IMR-90 (cell line): ENCODE measurements at regions not wholly inside any gene's neighbourhood (a gene's known extent, or its start where the extent isn't known, plus 50 kb on each side); places are given as distances from the start of the nearest gene placed in this dataset.

Experiments used
- ATAC-seq: fragments of 200-7000 bp; cut with Tn5 transposase; 2 replicates; pipeline ENCODE4 v1.9.1; 2020; ENCODE audit warnings: low read depth, mild to moderate bottlenecking, moderate library complexity
- BruUV-seq: library from RNA; stranded (reverse); fragments of 400-500 nt; replicated peaks from 2 replicates; lab custom pipeline; 2021; lab: Mats Ljungman, UMichigan
- CTCF ChIA-PET: fragments of 300-600 bp; formaldehyde crosslinking; extraction: SDS; loops from one replicate; lab custom pipeline; 2021; ENCODE audit warnings: antibody characterized with exemption; lab: Yijun Ruan, JAX
- POLR2A ChIA-PET: fragments of 300-600 bp; sonication (Branson Sonifier 250); formaldehyde crosslinking; loops from one replicate; lab custom pipeline; 2022; ENCODE audit warnings: antibody characterized with exemption; ENCODE audit not compliant: unreplicated experiment; lab: Charles Lee
- DNase-seq: peaks from one replicate; pipeline ENCODE4 v3.0.0; 2013
- H2AFZ ChIP-seq: replicated peaks from 2 replicates; pipeline ENCODE3; 2013; ENCODE audit warnings: low read length, mild to moderate bottlenecking; ENCODE audit not compliant: poor library complexity
- H2AK5ac ChIP-seq: 2 replicates; pipeline ENCODE4 v1.6.1; 2013; ENCODE audit warnings: low read depth, low read length, inconsistent platforms
- H2AK9ac ChIP-seq: replicated peaks from 2 replicates; pipeline ENCODE3; 2013; ENCODE audit warnings: mild to moderate bottlenecking, low read depth, low read length, moderate library complexity; ENCODE audit not compliant: poor library complexity
- H2BK120ac ChIP-seq: 2 replicates; pipeline ENCODE4 v1.6.1; 2013; ENCODE audit warnings: low read depth, low read length, inconsistent platforms
- H2BK15ac ChIP-seq: 3 replicates; pipeline ENCODE4 v1.6.1; 2013; ENCODE audit warnings: low read depth, low read length, inconsistent platforms
- H2BK20ac ChIP-seq: 2 replicates; pipeline ENCODE4 v1.6.1; 2013; ENCODE audit warnings: low read depth, mild to moderate bottlenecking, inconsistent platforms, low read length, moderate library complexity
- H2BK5ac ChIP-seq: 2 replicates; pipeline ENCODE4 v1.6.1; 2013; ENCODE audit warnings: mild to moderate bottlenecking, low read depth, low read length, inconsistent platforms; ENCODE audit not compliant: poor library complexity, severe bottlenecking
- H3K14ac ChIP-seq: replicated peaks from 2 replicates; pipeline ENCODE4 v1.6.1; 2013; ENCODE audit warnings: low read depth, low read length, inconsistent platforms
- H3K18ac ChIP-seq: 2 replicates; pipeline ENCODE4 v1.6.1; 2013; ENCODE audit warnings: low read depth, low read length, control low read depth
- H3K23ac ChIP-seq: 2 replicates; pipeline ENCODE4 v1.6.1; 2013; ENCODE audit warnings: low read depth, low read length, inconsistent platforms
- H3K27ac ChIP-seq: 2 replicates; pipeline ENCODE4 v1.5.1; 2013; ENCODE audit warnings: mild to moderate bottlenecking, control low read depth, low read length; ENCODE audit not compliant: insufficient read depth
- H3K27me3 ChIP-seq: 2 replicates; pipeline ENCODE4 v1.6.1; 2013; ENCODE audit warnings: low read length; ENCODE audit not compliant: control insufficient read depth, insufficient read depth
- H3K36me3 ChIP-seq: 2 replicates; pipeline ENCODE4 v1.6.1; 2013; ENCODE audit warnings: low read length, mixed read lengths; ENCODE audit not compliant: control insufficient read depth, insufficient read depth
- H3K4ac ChIP-seq: 2 replicates; pipeline ENCODE4 v1.6.1; 2013; ENCODE audit warnings: low read depth, low read length, inconsistent platforms
- H3K4me1 ChIP-seq: 2 replicates; pipeline ENCODE4 v1.6.1; 2013; ENCODE audit warnings: low read length, mixed read lengths; ENCODE audit not compliant: control insufficient read depth, insufficient read depth
- H3K4me2 ChIP-seq: 2 replicates; pipeline ENCODE4 v1.6.1; 2013; ENCODE audit warnings: low read depth, mild to moderate bottlenecking, control low read depth, low read length, moderate library complexity
- H3K4me3 ChIP-seq: 2 replicates; pipeline ENCODE4 v1.5.1; 2013; ENCODE audit warnings: low read depth, mild to moderate bottlenecking, control low read depth, low read length, moderate library complexity; ENCODE audit not compliant: insufficient read depth
- H3K56ac ChIP-seq: 2 replicates; pipeline ENCODE4 v1.6.1; 2013; ENCODE audit warnings: low read length, inconsistent platforms; ENCODE audit not compliant: insufficient read depth; ENCODE audit errors: extremely low read depth
- H3K79me1 ChIP-seq, 2 experiments: 2 replicates each; pipeline ENCODE4 v1.6.1; 2013; ENCODE audit warnings: low read length in 2 of 2, inconsistent platforms in 1 of 2, low read depth in 1 of 2
- H3K9ac ChIP-seq: 2 replicates; pipeline ENCODE4 v1.6.1; 2013; ENCODE audit warnings: low read depth, low read length, control low read depth
- H3K9me1 ChIP-seq: 2 replicates; pipeline ENCODE4 v1.6.1; 2013; ENCODE audit warnings: low read length, inconsistent platforms; ENCODE audit not compliant: insufficient read depth
- H3K9me3 ChIP-seq: 2 replicates; pipeline ENCODE4 v1.6.1; 2013; ENCODE audit warnings: low read length; ENCODE audit not compliant: control insufficient read depth, insufficient read depth
- H4K20me1 ChIP-seq: 2 replicates; pipeline ENCODE4 v1.6.1; 2013; ENCODE audit warnings: low read length, inconsistent platforms; ENCODE audit not compliant: insufficient read depth
- H4K5ac ChIP-seq: 2 replicates; pipeline ENCODE4 v1.6.1; 2013; ENCODE audit warnings: mild to moderate bottlenecking, low read depth, low read length, control low read depth
- H4K8ac ChIP-seq, 2 experiments: 2 replicates each; pipeline ENCODE4 v1.6.1; 2013; ENCODE audit warnings: low read depth in 2 of 2, low read length in 2 of 2, control low read depth in 1 of 2, inconsistent platforms in 1 of 2
- H4K91ac ChIP-seq: 2 replicates; pipeline ENCODE4 v1.6.1; 2013; ENCODE audit warnings: low read depth, low read length, inconsistent platforms; ENCODE audit not compliant: insufficient read depth
- BHLHE40 ChIP-seq: fragments of 150-350 bp; IDR thresholded peaks from 2 replicates; pipeline ENCODE4 v1.6.1; 2016; ENCODE audit warnings: mild to moderate bottlenecking, low read depth, low read length
- CEBPB ChIP-seq: IDR thresholded peaks from 2 replicates; pipeline ENCODE4 v1.6.1; 2012; ENCODE audit warnings: low read depth, low read length, improper control_type of control experiment
- CHD1 ChIP-seq: IDR thresholded peaks from 2 replicates; pipeline ENCODE4 v1.6.1; 2012; ENCODE audit warnings: low read depth, low read length, improper control_type of control experiment
- CTCF ChIP-seq: conservative IDR thresholded peaks from 2 replicates; pipeline ENCODE4 v1.5.1; 2012; ENCODE audit warnings: mild to moderate bottlenecking, low read depth, low read length, improper control_type of control experiment
- ELK1 ChIP-seq: fragments of 150-350 bp; IDR thresholded peaks from 2 replicates; pipeline ENCODE4 v1.6.1; 2016; ENCODE audit warnings: low read depth, mild to moderate bottlenecking, low read length, moderate library complexity, borderline replicate concordance
- FOS ChIP-seq: fragments of 150-350 bp; IDR thresholded peaks from 2 replicates; pipeline ENCODE4 v1.6.1; 2016; ENCODE audit warnings: low read depth, low read length
- MAFK ChIP-seq: IDR thresholded peaks from 2 replicates; pipeline ENCODE4 v1.6.1; 2012; ENCODE audit warnings: low read depth, low read length, improper control_type of control experiment
- MAZ ChIP-seq: IDR thresholded peaks from 2 replicates; pipeline ENCODE4 v1.6.1; 2012; ENCODE audit warnings: low read depth, mild to moderate bottlenecking, low read length, improper control_type of control experiment, moderate library complexity, borderline replicate concordance
- MXI1 ChIP-seq: IDR thresholded peaks from 2 replicates; pipeline ENCODE4 v1.6.1; 2012; ENCODE audit warnings: low read depth, mild to moderate bottlenecking, low read length, moderate library complexity, borderline replicate concordance
- POLR2A ChIP-seq: IDR thresholded peaks from 2 replicates; pipeline ENCODE4 v1.6.1; 2012; ENCODE audit warnings: mild to moderate bottlenecking, low read depth, low read length
- RAD21 ChIP-seq: IDR thresholded peaks from 2 replicates; pipeline ENCODE4 v1.6.1; 2012; ENCODE audit warnings: low read length, improper control_type of control experiment
- RCOR1 ChIP-seq: IDR thresholded peaks from 2 replicates; pipeline ENCODE4 v1.6.1; 2012; ENCODE audit warnings: mild to moderate bottlenecking, low read length, improper control_type of control experiment; ENCODE audit not compliant: insufficient replicate concordance
- RFX5 ChIP-seq: IDR thresholded peaks from 2 replicates; pipeline ENCODE4 v1.8.0; 2012; ENCODE audit warnings: low read depth, mild to moderate bottlenecking, low read length, moderate library complexity
- SMC3 ChIP-seq: fragments of 150-350 bp; IDR thresholded peaks from 2 replicates; pipeline ENCODE4 v1.6.1; 2016; ENCODE audit warnings: low read depth, mild to moderate bottlenecking, antibody characterized with exemption, low read length, moderate library complexity
- USF2 ChIP-seq: fragments of 150-350 bp; IDR thresholded peaks from 2 replicates; pipeline ENCODE4 v1.6.1; 2017; ENCODE audit warnings: mild to moderate bottlenecking, antibody characterized with exemption, low read length, low read depth
- WGBS, 2 experiments: methylation state at CpG; one replicate each; pipeline versions ENCODE4 v1.1.5 to v1.1.7; 2013; ENCODE audit warnings: missing lambda C conversion rate in 2 of 2; ENCODE audit not compliant: insufficient read length in 1 of 2; ENCODE audit errors: extremely low coverage in 2 of 2; 5-methylcytosine and 5-hydroxymethylcytosine counted together
- dilution Hi-C: fragments of 300-500 bp; cut with HindIII; formaldehyde crosslinking; loops from one replicate; pipeline ENCODE4 v1.14.3; 2018; ENCODE audit warnings: low sequenced_read_pairs; ENCODE audit not compliant: unreplicated experiment
- in situ Hi-C: fragments of 300-500 bp; cut with MboI; formaldehyde crosslinking; loops from 3 replicates; pipeline ENCODE4 v1.14.3; 2019; ENCODE audit warnings: low sequenced_read_pairs, inconsistent platforms, mixed read lengths
- intact Hi-C: fragments of 100-400 bp; cut with micrococcal nuclease; formaldehyde crosslinking; loops from 2 replicates; pipeline ENCODE4 v1.10.0; 2022

- intact Hi-C loops: no loop called here
- in situ Hi-C loops: no loop called here
- H2BK20ac ChIP-seq: no peak overlapping the region
- no peak overlapping the region for H3K27ac ChIP-seq
- no peak overlapping the region for H2AFZ ChIP-seq
- H3K23ac ChIP-seq: no peak overlapping the region
- no peak for ATAC-seq
- H3K4me1 ChIP-seq: no peaks in the 10 kb centered on the region
- H3K79me1 ChIP-seq: no peaks in the 10 kb centered on the region
- H3K14ac ChIP-seq: no peak overlapping the region
- H2BK15ac ChIP-seq: no peak overlapping the region
- H3K4me2 ChIP-seq: no peak overlapping the region
- no peak overlapping the region for H3K4ac ChIP-seq
- H4K5ac ChIP-seq: no peak overlapping the region
- no peak for DNase-seq
- H4K8ac ChIP-seq: no peak overlapping the region
- no peak overlapping the region for H3K9ac ChIP-seq
- H4K91ac ChIP-seq: no peak overlapping the region
- H3K27me3 ChIP-seq: no peaks in the 10 kb centered on the region
- no peaks in the 10 kb centered on the region for H4K20me1 ChIP-seq
- H2AK5ac ChIP-seq: no peak overlapping the region
- no peaks in the 10 kb centered on the region for H3K9me3 ChIP-seq
- H3K4me3 ChIP-seq: no peak overlapping the region
- no peak overlapping the region for H3K56ac ChIP-seq
- no peak overlapping the region for H2BK5ac ChIP-seq
- no peak overlapping the region for H2BK120ac ChIP-seq
- 40% methylated on average over 1 of the region's 10 CpGs; no CpG with 5 or more reads in 1 of the 2 experiments for WGBS, 2 experiments
- no peaks in the 10 kb centered on the region for H3K9me1 ChIP-seq
- ChIA-PET POLR2A (no interaction called here), CTCF (no interaction called here)
- H3K18ac ChIP-seq: no peak overlapping the region
- no TSS peak for BruUV-seq
- dilution Hi-C loops: no loop called here
- no peaks in the 10 kb centered on the region for H3K36me3 ChIP-seq
- no peak overlapping the region for H2AK9ac ChIP-seq
- no peak for TF ChIP-seq MAFK
- TF ChIP-seq POLR2A: no peak
- TF ChIP-seq CTCF: no peak
- no peak for TF ChIP-seq CEBPB
- no peak for TF ChIP-seq ELK1
- TF ChIP-seq RFX5: no peak
- no peak for TF ChIP-seq MXI1
- no peak for TF ChIP-seq BHLHE40
- no peak for TF ChIP-seq SMC3
- TF ChIP-seq FOS: no peak
- TF ChIP-seq RCOR1: no peak
- TF ChIP-seq CHD1: no peak
- TF ChIP-seq MAZ: no peak
- TF ChIP-seq USF2: no peak
- TF ChIP-seq RAD21: no peak
Observed at GRCh38 chr5:152051499-152052454, 127.1 kb upstream of the GLRA1 start.
